ENCODE measurements at regions not wholly inside any gene's neighbourhood (a gene's known extent, or its start where the extent isn't known, plus 50 kb on each side); places are given as distances from the start of the nearest gene placed in this dataset.

- H3K9me3 ChIP-seq (replicated peaks; ENCODE audit: insufficient read depth, low read length) = no peaks in the 10 kb centered on the region
- no peak overlapping the region for H3K4me3 ChIP-seq (ENCODE audit: low read length)
- H3K79me2 ChIP-seq (ENCODE audit: low read length) = no peaks in the 10 kb centered on the region
- no peaks in the 10 kb centered on the region for H3K4me1 ChIP-seq (ENCODE audit: low read length)
- H3K36me3 ChIP-seq (replicated peaks; ENCODE audit: insufficient read depth, low read length) = no peaks in the 10 kb centered on the region
- no peaks in the 10 kb centered on the region for H4K20me1 ChIP-seq (ENCODE audit: insufficient read depth, low read length)
- H3K9me2 ChIP-seq (replicated peaks; ENCODE audit: insufficient read depth, low read length) = no peaks in the 10 kb centered on the region
- no peak for TF ChIP-seq EZH2phosphoT487 (IDR thresholded peaks at IDR 0.05; ENCODE audit: low read length)
- no peak for TF ChIP-seq EZH2 (optimal IDR thresholded peaks at IDR 0.05; ENCODE audit: low read depth, low read length)
- TF ChIP-seq CTCF (IDR thresholded peaks at IDR 0.05; ENCODE audit: low read length) = no peak
- no peak overlapping the region for H3K27ac ChIP-seq (ENCODE audit: low read length)
- H3K9ac ChIP-seq (ENCODE audit: low read length) = no peak overlapping the region
- H3K4me2 ChIP-seq (ENCODE audit: low read depth, low read length) = no peak overlapping the region
- DNase-seq = no peak
- H3K27me3 ChIP-seq (replicated peaks; ENCODE audit: insufficient read depth, low read length) = no peaks in the 10 kb centered on the region
- no peaks in the 10 kb centered on the region for H3F3A ChIP-seq (ENCODE audit: insufficient read depth, low read length)
- H2AFZ ChIP-seq (ENCODE audit: low read length) = no peak overlapping the region
Measured at GRCh38 chr15:69847625-69848024, 250.1 kb downstream of the TLE3 start.

GRCh38 chr15:69848096-69848495 is 249.6 kb downstream of the TLE3 start:
- Histone ChIP-seq H3K9me2 (replicated peaks; ENCODE audit: insufficient read depth, low read length) (no peaks in the 10 kb centered on the region), H3K4me1 (ENCODE audit: low read length) (no peaks in the 10 kb centered on the region), H3K79me2 (ENCODE audit: low read length) (no peaks in the 10 kb centered on the region), H3K36me3 (replicated peaks; ENCODE audit: insufficient read depth, low read length) (no peaks in the 10 kb centered on the region), H3K9ac (ENCODE audit: low read length) (no peak overlapping the region), H3K4me3 (ENCODE audit: low read length) (no peak overlapping the region), H3K27me3 (replicated peaks; ENCODE audit: insufficient read depth, low read length) (no peaks in the 10 kb centered on the region), H2AFZ (ENCODE audit: low read length) (no peak overlapping the region), H4K20me1 (ENCODE audit: insufficient read depth, low read length) (no peaks in the 10 kb centered on the region), H3K4me2 (ENCODE audit: low read depth, low read length) (no peak overlapping the region), H3K27ac (ENCODE audit: low read length) (no peak overlapping the region), H3F3A (ENCODE audit: insufficient read depth, low read length) (no peaks in the 10 kb centered on the region), H3K9me3 (replicated peaks; ENCODE audit: insufficient read depth, low read length) (no peaks in the 10 kb centered on the region)
- no peak for DNase-seq
- no peak for TF ChIP-seq CTCF (IDR thresholded peaks at IDR 0.05; ENCODE audit: low read length)
- no peak for TF ChIP-seq EZH2phosphoT487 (IDR thresholded peaks at IDR 0.05; ENCODE audit: low read length)
- no peak for TF ChIP-seq EZH2 (optimal IDR thresholded peaks at IDR 0.05; ENCODE audit: low read depth, low read length)

GRCh38 chr15:69848551-69849231 is 249.0 kb downstream of the TLE3 start:
- no peaks in the 10 kb centered on the region for H4K20me1 ChIP-seq (ENCODE audit: insufficient read depth, low read length)
- no peak overlapping the region for H2AFZ ChIP-seq (ENCODE audit: low read length)
- no peak overlapping the region for H3K27ac ChIP-seq (ENCODE audit: low read length)
- H3K9me3 ChIP-seq (replicated peaks; ENCODE audit: insufficient read depth, low read length) = no peaks in the 10 kb centered on the region
- no peaks in the 10 kb centered on the region for H3K4me1 ChIP-seq (ENCODE audit: low read length)
- H3K4me2 ChIP-seq (ENCODE audit: low read depth, low read length) = no peak overlapping the region
- no peak overlapping the region for H3K9ac ChIP-seq (ENCODE audit: low read length)
- no peak for DNase-seq
- no peaks in the 10 kb centered on the region for H3K9me2 ChIP-seq (replicated peaks; ENCODE audit: insufficient read depth, low read length)
- H3K79me2 ChIP-seq (ENCODE audit: low read length) = no peaks in the 10 kb centered on the region
- TF ChIP-seq EZH2phosphoT487 (IDR thresholded peaks at IDR 0.05; ENCODE audit: low read length) = no peak
- TF ChIP-seq EZH2 (optimal IDR thresholded peaks at IDR 0.05; ENCODE audit: low read depth, low read length) = no peak
- TF ChIP-seq CTCF (IDR thresholded peaks at IDR 0.05; ENCODE audit: low read length) = no peak
- H3K4me3 ChIP-seq (ENCODE audit: low read length) = no peak overlapping the region
- no peaks in the 10 kb centered on the region for H3K36me3 ChIP-seq (replicated peaks; ENCODE audit: insufficient read depth, low read length)
- H3K27me3 ChIP-seq (replicated peaks; ENCODE audit: insufficient read depth, low read length) = no peaks in the 10 kb centered on the region
- no peaks in the 10 kb centered on the region for H3F3A ChIP-seq (ENCODE audit: insufficient read depth, low read length)

All from MM.1S (cell line).